Osteocyte (in vitro differentiated cells): ENCODE measurements at regions not wholly inside any gene's neighbourhood (a gene's known extent, or its start where the extent isn't known, plus 50 kb on each side); places are given as distances from the start of the nearest gene placed in this dataset.

Experiments
- DNase-seq: peaks from one replicate; pipeline ENCODE4 v3.0.0; 2021; ENCODE audit warnings: mixed read lengths; ENCODE audit not compliant: unreplicated experiment; ENCODE audit errors: extremely low spot score
- H3K27ac Mint-ChIP-seq: one replicate; pipeline ENCODE4 v1.8.0; 2021; ENCODE audit warnings: mild to moderate bottlenecking, mixed read lengths; ENCODE audit not compliant: unreplicated experiment
- H3K27me3 Mint-ChIP-seq: one replicate; pipeline ENCODE4 v1.8.0; 2021; ENCODE audit warnings: mixed read lengths; ENCODE audit not compliant: unreplicated experiment
- H3K36me3 Mint-ChIP-seq: one replicate; pipeline ENCODE4 v1.8.0; 2021; ENCODE audit warnings: mixed read lengths; ENCODE audit not compliant: unreplicated experiment
- H3K4me1 Mint-ChIP-seq: one replicate; pipeline ENCODE4 v1.8.0; 2021; ENCODE audit warnings: mixed read lengths; ENCODE audit not compliant: unreplicated experiment
- H3K4me3 Mint-ChIP-seq: one replicate; pipeline ENCODE4 v1.8.0; 2021; ENCODE audit warnings: mild to moderate bottlenecking, moderate library complexity, mixed read lengths; ENCODE audit not compliant: unreplicated experiment
- H3K9me3 Mint-ChIP-seq: one replicate; pipeline ENCODE4 v1.8.0; 2021; ENCODE audit warnings: mixed read lengths; ENCODE audit not compliant: unreplicated experiment
- TF ChIP-seq, protein P1 (sequence below): fragments of 200-600 bp; sonication (generic); IDR thresholded peaks from 2 replicates; pipeline ENCODE4 v1.5.0; 2021; ENCODE audit warnings: antibody characterized with exemption, mild to moderate bottlenecking, moderate library complexity

DNA sequence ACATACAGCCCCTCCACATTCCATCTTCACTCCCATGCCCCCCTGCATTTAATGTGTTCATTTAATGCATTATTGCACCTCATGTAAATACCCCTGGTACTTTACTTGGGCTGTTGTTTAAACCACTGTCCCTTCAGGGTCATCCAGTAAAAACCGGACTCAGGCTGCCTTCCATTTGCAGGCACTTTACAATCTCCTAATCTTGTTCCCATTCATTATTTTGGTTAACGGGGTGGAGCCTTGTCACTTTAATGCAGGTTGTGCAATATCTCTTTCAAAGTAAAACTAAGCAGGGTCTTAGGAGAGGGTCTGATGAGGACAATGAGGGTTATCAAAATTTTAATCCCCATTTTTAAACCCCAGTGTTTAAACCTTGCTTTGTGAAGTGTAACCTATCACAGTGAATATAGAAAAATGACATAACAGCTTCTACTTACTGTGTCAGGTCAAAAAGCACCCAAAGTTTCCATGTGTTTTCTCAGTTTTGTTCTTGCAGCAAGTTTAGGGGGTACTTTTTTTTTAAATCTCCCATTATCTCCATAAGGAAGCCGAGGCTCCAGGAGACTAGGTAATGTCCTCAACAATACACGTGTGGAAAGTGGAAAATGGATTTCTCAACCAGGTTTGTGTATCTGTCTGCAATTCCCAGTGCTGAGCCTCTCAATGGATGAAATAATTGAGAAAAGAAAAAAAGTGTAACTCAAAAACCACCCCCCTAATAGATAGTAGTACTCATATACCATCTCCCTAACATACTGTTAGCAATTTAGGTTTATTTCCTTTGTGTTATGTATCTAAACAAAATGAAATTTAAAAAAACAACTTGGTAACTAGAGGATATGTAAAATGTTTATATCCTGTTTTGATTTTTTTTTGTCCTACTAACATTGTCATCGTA lies 54.2 kb upstream of the SPRY4 start:
- Mint-ChIP-seq H3K9me3 (no peaks in the 10 kb centered on the region), H3K27ac (no peak overlapping the region)

GRCh38 chr5:142375944-142376411 lies 51.2 kb upstream of the SPRY4 start:
- no peaks in the 10 kb centered on the region for H3K36me3 Mint-ChIP-seq
- H3K27ac Mint-ChIP-seq, result no peak overlapping the region
- H3K4me3 Mint-ChIP-seq, result no peak overlapping the region
- no peak for DNase-seq
- H3K4me1 Mint-ChIP-seq, result no peaks in the 10 kb centered on the region
- H3K9me3 Mint-ChIP-seq, result no peaks in the 10 kb centered on the region
- TF ChIP-seq, protein P1, sequence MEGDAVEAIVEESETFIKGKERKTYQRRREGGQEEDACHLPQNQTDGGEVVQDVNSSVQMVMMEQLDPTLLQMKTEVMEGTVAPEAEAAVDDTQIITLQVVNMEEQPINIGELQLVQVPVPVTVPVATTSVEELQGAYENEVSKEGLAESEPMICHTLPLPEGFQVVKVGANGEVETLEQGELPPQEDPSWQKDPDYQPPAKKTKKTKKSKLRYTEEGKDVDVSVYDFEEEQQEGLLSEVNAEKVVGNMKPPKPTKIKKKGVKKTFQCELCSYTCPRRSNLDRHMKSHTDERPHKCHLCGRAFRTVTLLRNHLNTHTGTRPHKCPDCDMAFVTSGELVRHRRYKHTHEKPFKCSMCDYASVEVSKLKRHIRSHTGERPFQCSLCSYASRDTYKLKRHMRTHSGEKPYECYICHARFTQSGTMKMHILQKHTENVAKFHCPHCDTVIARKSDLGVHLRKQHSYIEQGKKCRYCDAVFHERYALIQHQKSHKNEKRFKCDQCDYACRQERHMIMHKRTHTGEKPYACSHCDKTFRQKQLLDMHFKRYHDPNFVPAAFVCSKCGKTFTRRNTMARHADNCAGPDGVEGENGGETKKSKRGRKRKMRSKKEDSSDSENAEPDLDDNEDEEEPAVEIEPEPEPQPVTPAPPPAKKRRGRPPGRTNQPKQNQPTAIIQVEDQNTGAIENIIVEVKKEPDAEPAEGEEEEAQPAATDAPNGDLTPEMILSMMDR, result no peak
- H3K27me3 Mint-ChIP-seq, result no peaks in the 10 kb centered on the region

More for the DNA sequence above, 54.2 kb upstream of the SPRY4 start:
- Mint-ChIP-seq H3K4me1 (no peaks in the 10 kb centered on the region), H3K36me3 (no peaks in the 10 kb centered on the region), H3K27me3 (no peaks in the 10 kb centered on the region), H3K4me3 (no peak overlapping the region)
- TF ChIP-seq, protein P1, result no peak
- no peak for DNase-seq
